LNCAP (cell line): ENCODE measurements at regions not wholly inside any gene's neighbourhood (a gene's known extent, or its start where the extent isn't known, plus 50 kb on each side); places are given as distances from the start of the nearest gene placed in this dataset.

Experiments used
- TF ChIP-seq, protein P1 (sequence below): fragments of 450-650 bp; IDR thresholded peaks from 2 replicates; pipeline ENCODE4 v1.5.1; 2017; ENCODE audit warnings: mild to moderate bottlenecking

DNA sequence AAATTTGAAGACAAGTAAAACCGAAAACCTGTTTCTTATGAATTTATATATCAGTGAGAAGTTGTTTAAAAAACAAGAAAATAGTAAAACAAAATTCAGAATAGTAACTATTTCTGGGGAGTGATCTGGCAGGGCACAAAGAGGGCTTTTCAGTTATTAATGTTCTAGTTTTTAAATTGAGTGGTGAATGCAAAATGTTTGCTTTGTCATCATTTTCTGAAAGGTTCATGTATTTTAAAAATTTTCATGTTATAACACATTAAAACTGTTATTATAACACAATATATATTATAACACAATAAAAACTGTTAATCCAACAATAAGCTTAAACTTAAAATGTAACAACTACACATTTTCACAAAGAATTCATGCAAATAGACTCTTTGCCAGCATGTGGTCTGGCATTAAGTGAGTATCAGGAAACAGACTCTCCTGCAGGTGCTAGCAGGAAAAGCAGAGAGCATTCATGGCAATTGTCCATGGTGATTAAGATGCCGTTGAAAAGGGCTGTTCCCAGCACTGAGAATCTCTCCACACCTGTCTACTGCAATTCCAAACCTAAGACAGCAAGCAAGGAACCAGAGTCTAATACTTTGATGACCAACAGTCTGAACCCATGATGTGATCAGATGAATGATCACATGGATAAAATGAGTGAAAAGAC lies 204.9 kb downstream of the TBX15 start:
- TF ChIP-seq, protein P1, sequence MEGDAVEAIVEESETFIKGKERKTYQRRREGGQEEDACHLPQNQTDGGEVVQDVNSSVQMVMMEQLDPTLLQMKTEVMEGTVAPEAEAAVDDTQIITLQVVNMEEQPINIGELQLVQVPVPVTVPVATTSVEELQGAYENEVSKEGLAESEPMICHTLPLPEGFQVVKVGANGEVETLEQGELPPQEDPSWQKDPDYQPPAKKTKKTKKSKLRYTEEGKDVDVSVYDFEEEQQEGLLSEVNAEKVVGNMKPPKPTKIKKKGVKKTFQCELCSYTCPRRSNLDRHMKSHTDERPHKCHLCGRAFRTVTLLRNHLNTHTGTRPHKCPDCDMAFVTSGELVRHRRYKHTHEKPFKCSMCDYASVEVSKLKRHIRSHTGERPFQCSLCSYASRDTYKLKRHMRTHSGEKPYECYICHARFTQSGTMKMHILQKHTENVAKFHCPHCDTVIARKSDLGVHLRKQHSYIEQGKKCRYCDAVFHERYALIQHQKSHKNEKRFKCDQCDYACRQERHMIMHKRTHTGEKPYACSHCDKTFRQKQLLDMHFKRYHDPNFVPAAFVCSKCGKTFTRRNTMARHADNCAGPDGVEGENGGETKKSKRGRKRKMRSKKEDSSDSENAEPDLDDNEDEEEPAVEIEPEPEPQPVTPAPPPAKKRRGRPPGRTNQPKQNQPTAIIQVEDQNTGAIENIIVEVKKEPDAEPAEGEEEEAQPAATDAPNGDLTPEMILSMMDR, result no peak

- TF ChIP-seq, protein P1, result no peak
Measured at GRCh38 chr1:118773656-118774055, 214.5 kb downstream of the TBX15 start.

GRCh38 chr1:118767971-118768370 lies 220.2 kb downstream of the TBX15 start:
- TF ChIP-seq, protein P1, result no peak

- TF ChIP-seq, protein P1, result no peak
Measured at GRCh38 chr1:118753976-118754375, 234.2 kb downstream of the TBX15 start.

DNA sequence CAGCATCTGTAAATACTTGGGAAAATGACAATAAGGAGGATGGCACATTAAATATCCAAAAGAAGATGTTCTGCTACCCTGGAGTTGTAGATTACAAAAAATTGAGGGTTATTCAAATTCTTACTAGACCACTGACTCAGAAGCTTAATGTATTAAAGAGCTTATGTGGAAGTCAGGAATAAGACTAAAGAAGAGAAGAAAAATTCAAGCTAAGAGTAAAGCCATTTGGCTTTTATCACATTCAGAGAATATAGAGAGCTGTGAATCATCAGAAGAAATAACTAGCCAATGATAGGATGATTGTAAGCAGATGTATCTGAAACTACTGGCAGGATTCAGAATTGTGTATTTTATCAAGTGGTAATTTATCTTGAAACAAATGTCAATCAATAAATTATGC lies 237.0 kb downstream of the TBX15 start:
- TF ChIP-seq, protein P1, result no peak

DNA sequence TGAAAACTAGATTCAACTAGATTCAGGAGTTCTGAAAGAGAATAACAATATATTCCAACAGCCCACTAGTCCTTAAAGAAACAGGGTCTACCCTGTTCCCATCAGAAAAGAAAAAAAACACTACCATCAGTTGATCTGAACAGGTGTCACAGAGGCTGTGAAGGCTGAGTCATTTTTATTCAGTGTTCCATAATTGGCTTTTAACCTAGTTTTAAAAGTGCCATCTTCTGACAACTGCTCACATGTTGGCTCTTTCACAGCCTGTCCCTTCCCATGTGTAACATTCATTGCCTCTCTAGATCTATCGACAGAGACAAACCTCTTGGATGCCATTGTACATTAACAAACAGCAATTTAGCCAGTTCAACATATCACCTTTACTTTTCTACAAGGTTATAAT lies 243.7 kb downstream of the TBX15 start:
- TF ChIP-seq, protein P1, result no peak

GRCh38 chr1:118739501-118739900 lies 248.6 kb downstream of the TBX15 start:
- TF ChIP-seq, protein P1, result no peak

- TF ChIP-seq, protein P1, result no peak
Measured at GRCh38 chr1:118736322-118736721, 251.8 kb downstream of the TBX15 start.
